ENCODE measurements at regions not wholly inside any gene's neighbourhood (a gene's known extent, or its start where the extent isn't known, plus 50 kb on each side); places are given as distances from the start of the nearest gene placed in this dataset.

- Mint-ChIP-seq H3K27ac (no peak overlapping the region), H3K9me3 (peaks cover 6% of the 10 kb centered on the region)
These were observed 172.2 kb upstream of the ZNF608 start for GRCh38 chr5:124918618-124919017.

GRCh38 chr5:124919076-124919475, 172.6 kb upstream of the ZNF608 start:
- no peaks in the 10 kb centered on the region for H3K36me3 Mint-ChIP-seq
- H3K27me3 Mint-ChIP-seq (ENCODE audit: low read depth): no peaks in the 10 kb centered on the region
- H3K4me3 Mint-ChIP-seq: no peak overlapping the region
- H3K9me3 Mint-ChIP-seq: peaks cover 6% of the 10 kb centered on the region
- no peak overlapping the region for H3K27ac Mint-ChIP-seq
- TF ChIP-seq CTCF (IDR thresholded peaks at IDR 0.05; ENCODE audit: unreplicated experiment): no peak
- no peak for DNase-seq (ENCODE audit: low spot score in 2 of 2, unreplicated experiment in 2 of 2)
- H3K4me1 Mint-ChIP-seq: no peaks in the 10 kb centered on the region

More at GRCh38 chr5:124918618-124919017, 172.2 kb upstream of the ZNF608 start:
- no peak for DNase-seq (ENCODE audit: low spot score in 2 of 2, unreplicated experiment in 2 of 2)
- Mint-ChIP-seq H3K27me3 (ENCODE audit: low read depth) (no peaks in the 10 kb centered on the region), H3K4me3 (no peak overlapping the region), H3K36me3 (no peaks in the 10 kb centered on the region), H3K4me1 (no peaks in the 10 kb centered on the region)
- no peak for TF ChIP-seq CTCF (IDR thresholded peaks at IDR 0.05; ENCODE audit: unreplicated experiment)

DNA sequence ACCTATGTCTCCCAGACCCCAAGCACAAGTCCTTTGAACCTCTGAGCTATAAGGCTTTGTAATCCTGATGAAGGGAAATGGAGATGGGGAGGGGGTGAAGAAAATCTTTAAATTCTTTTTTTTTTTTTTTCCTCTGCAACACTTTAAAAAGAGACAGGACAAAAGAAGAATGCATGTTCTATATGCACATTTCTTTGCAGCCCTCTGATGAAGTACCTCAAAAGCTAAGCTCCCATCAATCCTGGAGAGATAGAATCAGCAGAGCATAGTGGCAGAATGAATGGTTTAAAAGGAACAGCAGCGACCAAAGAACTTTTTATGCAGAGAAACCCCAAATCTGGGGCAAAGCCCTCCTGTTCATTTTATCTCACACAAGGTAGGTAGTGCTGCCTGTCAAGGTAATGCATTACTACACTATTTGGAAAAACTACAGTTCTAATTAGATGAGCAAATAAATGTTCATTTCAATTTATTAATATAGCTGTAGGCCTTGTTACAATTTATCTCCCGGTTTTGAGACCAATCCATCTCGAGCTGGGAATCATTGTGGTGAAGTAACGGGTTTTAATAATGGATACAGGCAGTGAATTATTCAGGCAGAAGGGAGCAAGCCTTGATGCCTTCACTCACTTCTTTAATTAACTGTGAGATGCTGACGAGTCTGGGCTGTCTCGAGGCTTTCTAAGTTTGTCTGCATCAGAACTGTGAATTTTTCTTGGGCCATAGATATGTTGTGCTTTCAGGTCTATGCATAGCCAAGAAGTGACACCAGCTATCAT, 173.5 kb upstream of the ZNF608 start:
- H3K4me3 Mint-ChIP-seq: no peak overlapping the region
- H3K27ac Mint-ChIP-seq: no peak overlapping the region
- peaks cover 10% of the 10 kb centered on the region for H3K9me3 Mint-ChIP-seq
- H3K27me3 Mint-ChIP-seq (ENCODE audit: low read depth): no peaks in the 10 kb centered on the region
- no peaks in the 10 kb centered on the region for H3K4me1 Mint-ChIP-seq
- no peak for DNase-seq (ENCODE audit: low spot score in 2 of 2, unreplicated experiment in 2 of 2)
- H3K36me3 Mint-ChIP-seq: no peaks in the 10 kb centered on the region
- TF ChIP-seq CTCF (IDR thresholded peaks at IDR 0.05; ENCODE audit: unreplicated experiment): no peak

DNA sequence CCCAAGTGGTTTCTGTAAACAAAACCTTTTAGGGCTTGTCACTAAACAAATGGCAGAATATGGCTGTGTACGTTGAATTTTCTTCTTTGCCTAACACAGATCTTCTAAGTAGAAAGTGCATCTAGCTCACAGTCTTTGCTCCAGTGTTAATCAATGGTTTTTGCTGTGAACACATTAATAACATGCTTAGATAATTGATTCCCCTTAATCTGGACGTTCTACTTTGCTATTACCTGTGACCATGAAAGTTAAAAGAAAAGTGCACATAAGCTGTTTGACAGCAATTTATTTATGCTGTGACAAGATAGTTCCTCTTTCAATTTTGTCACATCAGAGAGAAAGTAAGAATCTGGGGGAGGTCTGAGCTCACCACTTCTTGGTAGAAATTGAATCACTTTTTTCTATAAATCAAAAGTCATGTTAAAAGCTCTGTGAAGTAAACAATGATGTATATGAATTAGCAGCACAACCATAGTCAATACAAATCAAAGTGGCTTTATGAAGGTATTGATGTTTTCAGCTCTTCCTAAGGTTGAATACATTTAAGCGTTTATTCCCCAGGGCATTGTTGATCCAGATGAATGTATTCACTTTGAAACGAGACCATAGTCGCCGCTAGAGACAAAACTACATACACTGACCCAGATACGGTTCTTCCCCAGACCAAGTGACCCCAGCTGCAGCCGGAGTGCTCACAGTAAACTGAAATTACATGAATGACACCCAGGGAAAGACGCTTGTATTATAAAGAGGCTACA, 174.6 kb upstream of the ZNF608 start:
- no peaks in the 10 kb centered on the region for H3K27me3 Mint-ChIP-seq (ENCODE audit: low read depth)
- DNase-seq (ENCODE audit: low spot score in 2 of 2, unreplicated experiment in 2 of 2): no peak
- TF ChIP-seq CTCF (IDR thresholded peaks at IDR 0.05; ENCODE audit: unreplicated experiment): no peak
- no peaks in the 10 kb centered on the region for H3K4me1 Mint-ChIP-seq
- no peak overlapping the region for H3K27ac Mint-ChIP-seq
- peaks cover 8% of the 10 kb centered on the region for H3K9me3 Mint-ChIP-seq
- no peak overlapping the region for H3K4me3 Mint-ChIP-seq
- H3K36me3 Mint-ChIP-seq: no peaks in the 10 kb centered on the region

DNA sequence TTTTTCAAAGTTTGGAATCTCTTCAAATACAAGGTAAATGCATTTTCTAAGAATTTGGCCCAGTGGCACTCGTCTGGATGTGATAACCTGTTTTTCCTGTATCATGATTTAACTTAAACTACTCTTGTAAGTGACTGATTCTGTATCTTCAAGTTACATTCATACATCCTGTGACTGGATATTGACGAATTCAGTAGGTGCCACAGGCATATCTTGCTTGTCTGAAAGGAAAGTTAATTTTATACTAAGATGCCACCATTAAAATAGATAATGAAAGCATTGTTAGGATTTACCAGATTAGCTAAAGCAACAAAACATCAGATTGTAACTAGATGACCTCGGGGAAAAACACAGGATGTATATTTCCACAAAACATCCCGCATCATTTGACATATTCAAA, 175.3 kb upstream of the ZNF608 start:
- no peaks in the 10 kb centered on the region for H3K36me3 Mint-ChIP-seq
- TF ChIP-seq CTCF (IDR thresholded peaks at IDR 0.05; ENCODE audit: unreplicated experiment): no peak
- no peaks in the 10 kb centered on the region for H3K4me1 Mint-ChIP-seq
- no peaks in the 10 kb centered on the region for H3K27me3 Mint-ChIP-seq (ENCODE audit: low read depth)
- H3K4me3 Mint-ChIP-seq: no peak overlapping the region
- DNase-seq (ENCODE audit: low spot score in 2 of 2, unreplicated experiment in 2 of 2): no peak
- no peak overlapping the region for H3K27ac Mint-ChIP-seq
- H3K9me3 Mint-ChIP-seq: peaks cover 4% of the 10 kb centered on the region
